ENCODE measurements at regions not wholly inside any gene's neighbourhood (a gene's known extent, or its start where the extent isn't known, plus 50 kb on each side); places are given as distances from the start of the nearest gene placed in this dataset.

GRCh38 chr7:33821970-33822369, 83.4 kb upstream of the BMPER start:
- H3K27me3 ChIP-seq (ENCODE audit: control insufficient read depth, extremely low read depth, insufficient read depth, low read length) = no peaks in the 10 kb centered on the region
- no peaks in the 10 kb centered on the region for H4K20me1 ChIP-seq (ENCODE audit: control insufficient read depth, extremely low read depth, insufficient read depth, low read length)
- no peak overlapping the region for H3K4me2 ChIP-seq (ENCODE audit: control insufficient read depth, extremely low read depth, insufficient read depth, low read depth, low read length)
- no peak overlapping the region for H3K9ac ChIP-seq (ENCODE audit: control insufficient read depth, extremely low read depth, insufficient read depth, low read length)
- H3K36me3 ChIP-seq (ENCODE audit: control insufficient read depth in 2 of 2, extremely low read depth in 1 of 2, insufficient read depth in 2 of 2, low read length in 2 of 2) = no peaks in the 10 kb centered on the region
- FAIRE-seq = no peak
- no peak overlapping the region for H3K4me3 ChIP-seq (ENCODE audit: control insufficient read depth in 2 of 3, extremely low read depth in 1 of 3, insufficient read depth in 2 of 3, low read depth in 1 of 3, low read length in 3 of 3)
- no peak overlapping the region for H3K27ac ChIP-seq (ENCODE audit: control insufficient read depth, insufficient read depth, low read length)
- H3K9me1 ChIP-seq (ENCODE audit: control insufficient read depth, extremely low read depth, insufficient read depth, low read length) = no peaks in the 10 kb centered on the region
- dilution Hi-C loops (cut with MboI; ENCODE audit: extremely low pct_ligation_motif_present, low sequenced_read_pairs) = no loop called here
- no peak for TF ChIP-seq CTCF (optimal IDR thresholded peaks at IDR 0.05 in 1 of 3, IDR thresholded peaks at IDR 0.05 in 1 of 3, conservative IDR thresholded peaks at IDR 0.05 in 1 of 3; ENCODE audit: extremely low read depth in 1 of 3, insufficient read depth in 2 of 3, low read length in 3 of 3)
- TF ChIP-seq EZH2 (IDR thresholded peaks at IDR 0.05; ENCODE audit: low read length) = no peak
- no peaks in the 10 kb centered on the region for H3K4me1 ChIP-seq (ENCODE audit: control insufficient read depth, extremely low read depth, insufficient read depth, low read length)
- H3K9me3 ChIP-seq (ENCODE audit: control insufficient read depth, low read depth, low read length) = no peaks in the 10 kb centered on the region
- H3K79me2 ChIP-seq (ENCODE audit: control insufficient read depth, insufficient read depth, low read length) = no peaks in the 10 kb centered on the region
- no peak for DNase-seq (ENCODE audit: low read depth, low spot score)
- H2AFZ ChIP-seq (ENCODE audit: control insufficient read depth, low read length) = no peak overlapping the region

GRCh38 chr7:33823913-33824312, 81.4 kb upstream of the BMPER start:
- TF ChIP-seq EZH2 (IDR thresholded peaks at IDR 0.05; ENCODE audit: low read length) (no peak), CTCF (optimal IDR thresholded peaks at IDR 0.05 in 1 of 3, IDR thresholded peaks at IDR 0.05 in 1 of 3, conservative IDR thresholded peaks at IDR 0.05 in 1 of 3; ENCODE audit: extremely low read depth in 1 of 3, insufficient read depth in 2 of 3, low read length in 3 of 3) (no peak)
- dilution Hi-C loops (cut with MboI; ENCODE audit: extremely low pct_ligation_motif_present, low sequenced_read_pairs) = no loop called here
- Histone ChIP-seq H3K4me1 (ENCODE audit: control insufficient read depth, extremely low read depth, insufficient read depth, low read length) (no peaks in the 10 kb centered on the region), H3K79me2 (ENCODE audit: control insufficient read depth, insufficient read depth, low read length) (no peaks in the 10 kb centered on the region), H3K9me1 (ENCODE audit: control insufficient read depth, extremely low read depth, insufficient read depth, low read length) (no peaks in the 10 kb centered on the region), H3K4me2 (ENCODE audit: control insufficient read depth, extremely low read depth, insufficient read depth, low read depth, low read length) (no peak overlapping the region), H3K27ac (ENCODE audit: control insufficient read depth, insufficient read depth, low read length) (no peak overlapping the region), H3K4me3 (ENCODE audit: control insufficient read depth in 2 of 3, extremely low read depth in 1 of 3, insufficient read depth in 2 of 3, low read depth in 1 of 3, low read length in 3 of 3) (no peak overlapping the region), H3K27me3 (ENCODE audit: control insufficient read depth, extremely low read depth, insufficient read depth, low read length) (no peaks in the 10 kb centered on the region), H2AFZ (ENCODE audit: control insufficient read depth, low read length) (no peak overlapping the region), H3K36me3 (ENCODE audit: control insufficient read depth in 2 of 2, extremely low read depth in 1 of 2, insufficient read depth in 2 of 2, low read length in 2 of 2) (no peaks in the 10 kb centered on the region), H3K9me3 (ENCODE audit: control insufficient read depth, low read depth, low read length) (no peaks in the 10 kb centered on the region), H3K9ac (ENCODE audit: control insufficient read depth, extremely low read depth, insufficient read depth, low read length) (no peak overlapping the region), H4K20me1 (ENCODE audit: control insufficient read depth, extremely low read depth, insufficient read depth, low read length) (no peaks in the 10 kb centered on the region)
- FAIRE-seq (no peak), DNase-seq (ENCODE audit: low read depth, low spot score) (no peak)

Data from keratinocyte (primary cell).